Vagina (tissue), 2 donors: ENCODE measurements at regions not wholly inside any gene's neighbourhood (a gene's known extent, or its start where the extent isn't known, plus 50 kb on each side); places are given as distances from the start of the nearest gene placed in this dataset.

ENCODE experiments used
- POLR2A ChIP-seq, 2 donors: fragments of 450-650 bp; IDR thresholded peaks; one replicate each; pipeline ENCODE4 v1.6.1; 2017; ENCODE audit warnings: antibody characterized with exemption in 2 of 2, mild to moderate bottlenecking in 2 of 2, moderate library complexity in 2 of 2
- POLR2AphosphoS5 ChIP-seq, 2 donors: sonication (generic); formaldehyde crosslinking; IDR thresholded peaks; one replicate each; pipeline ENCODE4 v1.9.0; 2017; ENCODE audit warnings: antibody characterized with exemption in 2 of 2, mild to moderate bottlenecking in 2 of 2, low read depth in 1 of 2; ENCODE audit not compliant: insufficient read depth in 1 of 2
- TF ChIP-seq, protein P1 (sequence below), 3 experiments: fragments of 450-650 bp in 2 of 3; fragments of 200-600 bp in 1 of 3; sonication (generic) in 1 of 3; IDR thresholded peaks; one replicate each; pipeline ENCODE4 v1.5.1; 2017 to 2019; ENCODE audit warnings: antibody characterized with exemption in 3 of 3, mild to moderate bottlenecking in 2 of 3, moderate library complexity in 2 of 3

- TF ChIP-seq, protein P1, sequence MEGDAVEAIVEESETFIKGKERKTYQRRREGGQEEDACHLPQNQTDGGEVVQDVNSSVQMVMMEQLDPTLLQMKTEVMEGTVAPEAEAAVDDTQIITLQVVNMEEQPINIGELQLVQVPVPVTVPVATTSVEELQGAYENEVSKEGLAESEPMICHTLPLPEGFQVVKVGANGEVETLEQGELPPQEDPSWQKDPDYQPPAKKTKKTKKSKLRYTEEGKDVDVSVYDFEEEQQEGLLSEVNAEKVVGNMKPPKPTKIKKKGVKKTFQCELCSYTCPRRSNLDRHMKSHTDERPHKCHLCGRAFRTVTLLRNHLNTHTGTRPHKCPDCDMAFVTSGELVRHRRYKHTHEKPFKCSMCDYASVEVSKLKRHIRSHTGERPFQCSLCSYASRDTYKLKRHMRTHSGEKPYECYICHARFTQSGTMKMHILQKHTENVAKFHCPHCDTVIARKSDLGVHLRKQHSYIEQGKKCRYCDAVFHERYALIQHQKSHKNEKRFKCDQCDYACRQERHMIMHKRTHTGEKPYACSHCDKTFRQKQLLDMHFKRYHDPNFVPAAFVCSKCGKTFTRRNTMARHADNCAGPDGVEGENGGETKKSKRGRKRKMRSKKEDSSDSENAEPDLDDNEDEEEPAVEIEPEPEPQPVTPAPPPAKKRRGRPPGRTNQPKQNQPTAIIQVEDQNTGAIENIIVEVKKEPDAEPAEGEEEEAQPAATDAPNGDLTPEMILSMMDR (IDR thresholded peaks at IDR 0.05), result no peak
- TF ChIP-seq POLR2A (IDR thresholded peaks at IDR 0.05) (no peak), POLR2AphosphoS5 (IDR thresholded peaks at IDR 0.05; ENCODE audit: insufficient read depth in 1 of 2, low read depth in 1 of 2) (no peak)
These were observed 979.9 kb upstream of the GBE1 start for GRCh38 chr3:82741346-82741745.
